ENCODE measurements at regions not wholly inside any gene's neighbourhood (a gene's known extent, or its start where the extent isn't known, plus 50 kb on each side); places are given as distances from the start of the nearest gene placed in this dataset.

GRCh38 chr15:29208836-29209235, 60.8 kb downstream of the NSMCE3 start:
- no peak for DNase-seq

DNA sequence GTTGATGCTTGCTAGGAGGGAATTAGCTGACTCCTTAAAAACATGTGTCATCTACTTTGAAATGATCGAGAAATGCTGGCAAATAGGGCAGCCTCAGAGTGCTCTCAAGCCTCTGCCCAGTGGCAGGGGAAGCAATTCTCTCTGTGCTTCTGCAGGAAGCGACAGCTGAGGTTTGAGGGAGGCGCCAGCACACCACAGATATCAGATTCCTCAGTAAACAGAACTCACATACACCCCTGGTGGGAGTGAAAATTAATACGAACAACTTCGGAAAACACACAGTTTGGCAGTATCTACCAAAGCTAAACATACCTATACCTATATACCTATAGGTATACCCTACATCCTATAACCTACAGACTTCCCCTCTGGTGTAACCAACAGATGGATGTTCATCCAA, 61.3 kb downstream of the NSMCE3 start:
- peak in 2 of 56 donors; percentile 4 to 29 for DNase-seq

DNA sequence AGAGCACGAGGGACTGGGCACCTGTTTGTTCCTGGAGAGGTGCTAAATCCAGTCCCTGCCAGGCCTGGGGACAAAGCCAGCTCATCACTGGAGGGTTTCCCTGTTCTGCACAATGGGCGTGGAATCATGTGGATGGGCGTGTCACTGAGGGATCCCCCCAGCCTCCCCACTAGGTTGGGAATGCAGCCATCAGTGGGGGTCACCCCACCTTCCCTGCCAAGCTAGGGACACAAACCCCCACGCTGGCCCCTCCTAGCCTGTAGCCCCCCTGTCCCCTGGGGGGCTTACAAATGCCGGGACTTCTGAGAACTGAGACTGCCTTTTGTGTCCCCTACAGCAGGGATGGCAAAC, 61.9 kb downstream of the NSMCE3 start:
- no peak for DNase-seq

- no peak for DNase-seq
Observed at GRCh38 chr15:29207027-29207757, 62.4 kb downstream of the NSMCE3 start.

DNA sequence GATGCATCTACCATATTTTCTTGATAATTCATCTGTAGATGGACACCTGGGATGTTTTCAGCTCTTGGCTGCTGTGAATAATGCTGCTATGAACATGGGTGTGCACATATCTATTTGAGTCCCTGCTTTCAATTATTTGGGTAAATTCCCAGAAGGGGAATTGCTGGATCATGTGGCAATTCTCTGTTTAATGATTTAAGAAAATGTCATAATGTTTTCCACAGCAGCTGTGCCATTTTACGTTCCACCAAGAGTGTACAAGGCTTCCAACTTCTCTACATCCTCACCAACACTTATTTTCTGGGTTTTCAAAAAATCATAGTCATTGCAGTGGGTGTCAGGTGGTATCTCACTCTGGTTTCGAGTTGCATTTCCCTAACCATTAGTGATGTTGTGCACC, 64.4 kb downstream of the NSMCE3 start:
- no peak for DNase-seq

DNA sequence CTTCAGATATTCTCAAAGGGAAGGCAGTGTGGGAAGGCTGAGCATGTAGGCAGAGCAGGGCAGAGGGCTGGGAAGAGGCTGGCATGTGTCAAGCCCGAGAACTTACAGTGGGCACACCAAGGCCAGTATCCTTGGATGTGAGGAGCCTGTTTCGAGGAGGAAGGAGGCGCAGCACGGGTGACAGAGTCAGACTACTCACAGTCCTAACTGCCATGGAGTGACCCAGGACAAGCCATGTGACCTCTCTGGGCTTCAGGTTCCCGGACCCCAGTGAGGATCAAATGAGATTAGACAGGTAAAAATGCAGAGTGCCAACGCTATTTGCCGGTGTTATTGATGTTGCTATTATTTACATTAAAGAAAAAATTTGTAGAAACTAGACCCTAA, 65.3 kb downstream of the NSMCE3 start:
- no peak for DNase-seq

DNA sequence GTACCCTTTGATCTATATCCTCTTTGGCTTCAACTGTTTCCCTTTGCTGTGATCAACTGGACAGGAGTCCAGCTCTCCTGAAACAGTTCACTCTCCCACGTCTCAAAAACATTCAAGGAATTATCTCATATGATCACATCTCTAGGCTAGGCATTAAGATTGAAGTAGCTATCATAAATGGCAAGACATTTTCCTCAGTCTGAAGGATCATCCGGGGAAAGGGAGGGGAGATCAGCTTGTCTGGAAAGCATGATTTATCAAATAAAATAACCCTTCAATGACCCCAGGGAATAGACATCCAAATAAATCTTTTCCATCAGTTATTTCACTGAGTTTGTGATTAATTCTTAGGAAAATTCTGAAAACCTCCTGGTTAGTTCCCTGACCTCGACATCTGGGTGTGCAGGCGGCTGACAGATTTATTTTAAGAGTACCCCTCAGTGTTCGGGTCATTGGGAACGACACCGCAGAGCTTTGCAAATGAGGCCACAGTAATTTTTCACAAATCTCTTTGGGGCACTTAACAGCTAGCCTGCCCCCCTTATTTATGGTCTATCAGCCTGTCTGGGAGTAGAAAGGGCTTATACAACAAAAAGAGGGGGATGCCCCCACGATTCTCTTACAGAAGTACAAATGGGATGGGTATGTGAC, 65.8 kb downstream of the NSMCE3 start:
- no peak for DNase-seq

- no peak for DNase-seq
Observed at GRCh38 chr15:29196722-29197121, 72.9 kb downstream of the NSMCE3 start.

DNA sequence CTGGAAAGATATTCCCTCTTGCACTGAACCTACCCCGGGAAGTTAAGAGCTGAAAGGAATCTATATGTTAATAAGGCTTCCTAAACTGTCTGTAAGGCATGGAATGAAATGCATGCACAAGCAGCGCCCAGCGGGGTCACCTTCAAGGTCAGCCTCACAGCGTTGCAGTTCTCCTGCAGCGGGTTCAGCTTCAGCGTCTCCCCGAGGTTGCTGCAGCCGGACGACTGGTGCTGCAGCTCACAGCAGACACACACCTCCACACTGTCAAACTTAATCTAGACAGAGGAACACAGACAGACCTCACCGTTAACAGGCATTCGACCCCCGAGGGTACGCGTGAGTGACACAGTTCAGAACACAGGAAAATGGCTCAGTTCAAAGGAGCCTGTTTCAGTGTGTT, 73.3 kb downstream of the NSMCE3 start:
- DNase-seq = no peak

GRCh38 chr15:29194866-29195265, 74.8 kb downstream of the NSMCE3 start:
- DNase-seq = no peak

GRCh38 chr15:29183071-29183831, 86.4 kb downstream of the NSMCE3 start:
- DNase-seq = no peak

- DNase-seq = no peak
Observed at GRCh38 chr15:29182590-29182989, 87.0 kb downstream of the NSMCE3 start.

DNA sequence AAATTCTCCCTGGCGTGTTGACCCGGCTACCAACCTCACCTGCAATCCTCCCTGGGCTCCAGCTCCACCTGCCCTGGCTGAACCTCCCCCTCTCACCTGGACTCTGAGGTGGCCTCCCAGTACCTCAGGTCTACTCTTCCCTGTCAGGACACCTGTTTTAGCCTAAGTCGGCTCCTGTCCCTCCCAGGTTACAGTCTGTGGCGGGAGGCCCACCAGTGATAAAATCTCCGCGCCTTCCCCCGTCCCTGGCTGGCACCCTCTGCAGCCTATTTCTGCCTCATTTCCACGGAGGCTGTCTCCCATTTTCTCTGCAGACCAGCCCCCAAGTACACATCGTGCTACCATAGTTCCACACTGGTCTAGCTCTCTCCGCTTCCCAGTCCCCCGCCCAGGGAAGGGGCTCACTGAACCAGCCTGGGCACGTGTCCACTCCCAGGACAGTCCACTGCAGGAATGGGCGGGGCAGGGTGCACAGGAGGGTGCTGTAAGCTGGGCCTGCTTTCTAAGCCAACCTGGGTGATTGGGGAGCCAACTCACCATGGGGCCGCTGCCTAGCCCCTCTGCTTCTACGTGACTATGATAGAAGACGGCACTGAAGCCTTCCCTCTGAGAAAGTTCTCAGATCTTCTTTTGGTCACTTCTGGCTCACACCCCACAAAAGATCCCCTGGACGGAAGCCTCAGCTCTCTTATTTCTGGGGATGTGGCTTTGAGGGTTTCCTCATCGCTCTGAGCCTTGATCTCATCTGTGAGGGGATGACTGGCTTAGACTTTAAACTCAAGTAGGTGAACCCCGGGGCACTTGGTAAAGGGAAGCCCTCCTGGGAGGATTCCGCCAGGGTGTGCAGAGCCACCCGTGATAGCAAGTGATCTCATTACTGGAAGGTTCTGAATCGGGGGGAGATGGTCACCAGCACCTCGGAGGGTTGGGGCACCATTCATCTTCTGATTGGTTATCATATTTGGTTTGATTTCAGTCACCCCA, 96.6 kb downstream of the NSMCE3 start:
- no peak for DNase-seq

DNA sequence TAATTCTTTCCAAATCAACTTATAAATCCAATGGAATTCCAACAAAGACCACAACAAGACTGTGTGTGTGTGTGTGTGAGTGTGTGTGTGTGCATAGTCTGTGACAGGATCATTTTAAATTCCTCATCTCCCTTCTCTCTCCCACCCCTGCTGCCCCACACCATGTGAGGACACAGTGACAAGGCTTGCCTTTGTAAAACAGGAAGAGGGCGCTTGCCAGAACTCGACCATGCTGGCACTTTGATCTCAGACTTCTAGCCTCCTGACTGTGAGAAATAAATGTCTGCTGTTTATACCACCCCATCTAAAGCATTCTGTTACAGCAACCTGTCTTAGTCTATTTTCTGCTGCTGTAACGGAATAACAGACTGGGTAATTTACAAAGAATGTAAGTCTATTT, 99.1 kb downstream of the NSMCE3 start:
- no peak for DNase-seq
